ENCODE measurements at regions not wholly inside any gene's neighbourhood (a gene's known extent, or its start where the extent isn't known, plus 50 kb on each side); places are given as distances from the start of the nearest gene placed in this dataset.

GRCh38 chr10:55397777-55398496 lies 596.9 kb upstream of the PCDH15 start:
- H3K27me3 ChIP-seq (ENCODE audit: insufficient read depth, low read length, poor library complexity) = no peaks in the 10 kb centered on the region
- no peak for TF ChIP-seq EZH2 (IDR thresholded peaks at IDR 0.05; ENCODE audit: borderline replicate concordance, low read depth, low read length, severe bottlenecking)
- TF ChIP-seq CTCF (IDR thresholded peaks at IDR 0.05; ENCODE audit: borderline replicate concordance, extremely low read depth, low read length, poor library complexity, severe bottlenecking) = no peak
- no peaks in the 10 kb centered on the region for H3K4me1 ChIP-seq (ENCODE audit: insufficient read depth, low read length)
- H3K36me3 ChIP-seq (ENCODE audit: insufficient read depth, low read length) = no peaks in the 10 kb centered on the region
- H3K79me2 ChIP-seq (ENCODE audit: insufficient read depth, low read length) = no peaks in the 10 kb centered on the region
- no peaks in the 10 kb centered on the region for H3K9me3 ChIP-seq (ENCODE audit: insufficient read depth, low read length, severe bottlenecking)
- no peak for DNase-seq
- ATAC-seq (ENCODE audit: insufficient read depth, low read depth) = no peak
- H3K27ac ChIP-seq (ENCODE audit: low read length) = no peak overlapping the region
- no peak overlapping the region for H2AFZ ChIP-seq (ENCODE audit: low read depth, low read length)
- no peaks in the 10 kb centered on the region for H4K20me1 ChIP-seq (ENCODE audit: insufficient read depth, low read length)
- no peak overlapping the region for H3K9ac ChIP-seq (ENCODE audit: low read depth, low read length)
- no peak overlapping the region for H3K4me3 ChIP-seq (ENCODE audit: low read depth in 1 of 2, low read length in 2 of 2)
- no peak overlapping the region for H3K4me2 ChIP-seq (ENCODE audit: insufficient read depth, low read length)

- H3K4me2 ChIP-seq (ENCODE audit: insufficient read depth, low read length) = no peak overlapping the region
- H3K36me3 ChIP-seq (ENCODE audit: insufficient read depth, low read length) = no peaks in the 10 kb centered on the region
- H3K4me3 ChIP-seq (ENCODE audit: low read depth in 1 of 2, low read length in 2 of 2) = no peak overlapping the region
- ATAC-seq (ENCODE audit: insufficient read depth, low read depth) = no peak
- TF ChIP-seq CTCF (IDR thresholded peaks at IDR 0.05; ENCODE audit: borderline replicate concordance, extremely low read depth, low read length, poor library complexity, severe bottlenecking) (no peak), EZH2 (IDR thresholded peaks at IDR 0.05; ENCODE audit: borderline replicate concordance, low read depth, low read length, severe bottlenecking) (no peak)
- no peak overlapping the region for H3K27ac ChIP-seq (ENCODE audit: low read length)
- H3K9ac ChIP-seq (ENCODE audit: low read depth, low read length) = no peak overlapping the region
- H3K79me2 ChIP-seq (ENCODE audit: insufficient read depth, low read length) = no peaks in the 10 kb centered on the region
- DNase-seq = no peak
- no peaks in the 10 kb centered on the region for H3K9me3 ChIP-seq (ENCODE audit: insufficient read depth, low read length, severe bottlenecking)
- no peak overlapping the region for H2AFZ ChIP-seq (ENCODE audit: low read depth, low read length)
- H3K4me1 ChIP-seq (ENCODE audit: insufficient read depth, low read length) = no peaks in the 10 kb centered on the region
- no peaks in the 10 kb centered on the region for H4K20me1 ChIP-seq (ENCODE audit: insufficient read depth, low read length)
- H3K27me3 ChIP-seq (ENCODE audit: insufficient read depth, low read length, poor library complexity) = no peaks in the 10 kb centered on the region
These were observed 577.2 kb upstream of the PCDH15 start for GRCh38 chr10:55378196-55378595.

- TF ChIP-seq CTCF (IDR thresholded peaks at IDR 0.05; ENCODE audit: borderline replicate concordance, extremely low read depth, low read length, poor library complexity, severe bottlenecking) (no peak), EZH2 (IDR thresholded peaks at IDR 0.05; ENCODE audit: borderline replicate concordance, low read depth, low read length, severe bottlenecking) (no peak)
- Histone ChIP-seq H3K27ac (ENCODE audit: low read length) (no peak overlapping the region), H2AFZ (ENCODE audit: low read depth, low read length) (no peak overlapping the region), H3K27me3 (ENCODE audit: insufficient read depth, low read length, poor library complexity) (no peaks in the 10 kb centered on the region), H3K9me3 (ENCODE audit: insufficient read depth, low read length, severe bottlenecking) (no peaks in the 10 kb centered on the region), H3K4me3 (ENCODE audit: low read depth in 1 of 2, low read length in 2 of 2) (no peak overlapping the region), H3K9ac (ENCODE audit: low read depth, low read length) (no peak overlapping the region), H3K36me3 (ENCODE audit: insufficient read depth, low read length) (no peaks in the 10 kb centered on the region), H3K4me2 (ENCODE audit: insufficient read depth, low read length) (no peak overlapping the region), H4K20me1 (ENCODE audit: insufficient read depth, low read length) (no peaks in the 10 kb centered on the region), H3K4me1 (ENCODE audit: insufficient read depth, low read length) (no peaks in the 10 kb centered on the region), H3K79me2 (ENCODE audit: insufficient read depth, low read length) (no peaks in the 10 kb centered on the region)
- DNase-seq (no peak), ATAC-seq (ENCODE audit: insufficient read depth, low read depth) (no peak)
These were observed 573.9 kb upstream of the PCDH15 start for GRCh38 chr10:55374917-55375316.

All from DND-41 (cell line).